ENCODE measurements at regions not wholly inside any gene's neighbourhood (a gene's known extent, or its start where the extent isn't known, plus 50 kb on each side); places are given as distances from the start of the nearest gene placed in this dataset.
"Not testable (repeated sequence)": the region's sequence is repeated elsewhere in the genome, so short reads cannot be mapped to it uniquely, and the experiment has no call there.

DNA sequence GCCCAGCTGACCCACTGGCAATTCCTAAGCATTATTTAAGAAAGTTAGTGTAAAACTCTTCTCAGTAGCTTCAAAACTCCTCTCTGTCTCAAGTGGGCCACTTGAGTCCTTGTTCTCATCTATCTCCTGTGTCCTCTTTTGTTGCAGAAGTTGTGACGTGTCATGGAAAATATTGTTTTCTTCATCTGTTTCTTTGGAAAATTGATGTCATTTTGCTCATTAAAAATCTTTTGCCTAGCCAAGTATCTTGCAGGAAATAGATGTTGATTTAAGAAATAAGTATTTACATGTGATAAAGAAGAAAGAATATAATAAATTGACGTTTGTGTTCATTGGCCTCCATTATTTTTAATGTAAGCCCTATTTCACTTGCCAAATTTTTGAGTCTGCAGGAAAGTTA lies 1158.4 kb upstream of the SEMA6A start:
- DNase-seq (ENCODE audit: low spot score), result no peak
- intact Hi-C loops (cut with DNase I), result no loop called here

DNA sequence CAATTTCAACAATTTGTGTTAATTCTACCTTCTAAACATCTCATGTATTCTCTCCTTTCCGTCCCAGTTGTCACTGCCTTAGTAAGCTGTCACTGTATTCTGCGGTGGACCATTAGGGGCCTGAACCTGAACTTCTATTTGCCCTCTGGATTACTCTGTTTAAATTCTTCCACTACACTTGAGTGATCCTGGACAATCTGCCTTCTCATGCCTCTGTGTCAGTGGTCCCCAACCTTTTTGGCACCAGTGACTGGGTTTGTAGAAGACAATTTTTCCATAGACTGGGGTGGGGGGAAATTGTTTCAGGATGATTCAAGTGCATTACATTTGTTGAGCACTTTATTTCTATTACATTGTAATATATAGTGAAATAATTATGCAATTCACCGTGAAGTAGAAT lies 1157.6 kb upstream of the SEMA6A start:
- intact Hi-C loops (cut with DNase I), result no loop called here
- DNase-seq (ENCODE audit: low spot score), result no peak

DNA sequence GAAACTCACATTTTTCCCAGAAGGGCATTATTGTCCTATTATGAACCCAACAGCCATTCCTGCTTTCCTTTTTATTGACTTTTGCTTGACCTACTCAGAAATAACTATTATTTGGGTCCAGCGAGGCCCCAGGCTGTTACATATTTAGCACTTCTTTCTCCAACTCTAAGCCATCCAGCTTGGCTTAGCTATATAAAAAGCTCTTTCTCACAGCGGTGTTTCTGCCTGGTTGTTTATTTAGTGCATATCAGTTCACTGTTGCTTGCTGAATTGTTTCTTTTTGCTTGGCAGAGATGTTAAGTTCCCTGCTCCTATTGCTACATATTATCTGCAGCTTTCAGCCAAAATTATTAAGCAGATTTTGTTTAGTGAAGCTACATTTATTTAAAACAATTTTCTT lies 1156.8 kb upstream of the SEMA6A start:
- intact Hi-C loops (cut with DNase I), result no loop called here
- no peak for DNase-seq (ENCODE audit: low spot score)

DNA sequence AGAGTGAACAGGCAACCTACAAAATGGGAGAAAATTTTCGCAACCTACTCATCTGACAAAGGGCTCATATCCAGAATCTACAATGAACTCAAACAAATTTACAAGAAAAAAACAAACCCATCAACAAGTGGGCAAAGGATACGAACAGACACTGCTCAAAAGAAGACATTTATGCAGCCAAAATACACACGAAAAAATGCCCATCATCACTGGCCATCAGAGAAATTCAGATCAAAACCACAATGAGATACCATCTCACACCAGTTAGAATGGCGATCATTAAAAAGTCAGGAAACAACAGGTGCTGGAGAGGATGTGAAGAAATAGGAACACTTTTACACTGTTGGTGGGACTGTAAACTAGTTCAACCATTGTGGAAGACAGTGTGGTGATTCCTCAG lies 1146.2 kb upstream of the SEMA6A start:
- DNase-seq (ENCODE audit: low spot score); intact Hi-C loops (cut with DNase I): not testable (repeated sequence)

DNA sequence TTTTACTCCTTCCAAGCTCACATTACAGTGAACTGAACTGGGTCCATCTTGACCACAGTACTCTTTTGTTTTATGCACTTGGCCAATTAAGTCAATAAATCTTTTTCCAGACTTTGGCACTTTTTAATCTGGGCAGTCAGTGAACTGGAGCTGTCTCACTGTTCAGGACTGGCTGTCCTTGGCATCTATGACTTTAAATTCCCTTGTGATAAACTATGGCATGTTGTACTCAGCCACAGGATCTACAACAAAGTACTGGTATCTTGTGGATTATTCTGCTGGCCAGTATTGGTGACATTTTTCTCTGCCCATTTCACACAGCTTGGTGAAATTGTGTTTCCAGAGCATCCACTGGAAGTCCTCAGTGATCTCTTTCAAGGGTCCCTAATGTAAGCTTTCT lies 1144.8 kb upstream of the SEMA6A start:
- intact Hi-C loops (cut with DNase I), result no loop called here

DNA sequence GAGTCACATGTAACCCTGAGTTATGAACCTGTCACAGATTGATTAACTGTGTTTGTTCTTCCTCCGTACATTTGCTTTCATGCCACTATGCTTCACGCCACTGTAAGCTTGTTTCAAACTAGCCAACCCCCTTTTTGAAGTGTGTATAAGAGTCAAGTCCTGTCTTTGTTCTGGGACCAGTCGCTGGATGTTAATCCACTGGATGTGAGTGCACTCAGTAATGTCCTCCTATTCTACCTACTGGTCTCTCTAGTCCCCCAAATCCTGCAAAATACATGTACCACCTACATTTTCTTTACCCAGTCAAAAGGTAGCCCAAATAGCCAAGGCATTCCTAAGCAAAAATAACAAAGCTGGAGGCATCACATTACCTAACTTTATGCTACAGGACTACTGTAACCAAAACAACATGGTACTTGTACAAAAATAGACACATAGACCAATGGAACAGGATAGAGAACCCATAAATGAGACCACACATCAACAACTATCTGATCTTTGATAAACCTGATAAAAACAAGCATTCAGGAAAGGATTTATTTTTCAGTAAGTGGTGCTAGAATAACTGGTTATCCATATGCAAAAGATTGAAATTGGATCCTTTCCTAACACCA lies 1139.1 kb upstream of the SEMA6A start:
- intact Hi-C loops (cut with DNase I), result no loop called here
- no peak for DNase-seq (ENCODE audit: low spot score)

More for the DNA sequence above, 1144.8 kb upstream of the SEMA6A start:
- DNase-seq (ENCODE audit: low spot score), result no peak

DNA sequence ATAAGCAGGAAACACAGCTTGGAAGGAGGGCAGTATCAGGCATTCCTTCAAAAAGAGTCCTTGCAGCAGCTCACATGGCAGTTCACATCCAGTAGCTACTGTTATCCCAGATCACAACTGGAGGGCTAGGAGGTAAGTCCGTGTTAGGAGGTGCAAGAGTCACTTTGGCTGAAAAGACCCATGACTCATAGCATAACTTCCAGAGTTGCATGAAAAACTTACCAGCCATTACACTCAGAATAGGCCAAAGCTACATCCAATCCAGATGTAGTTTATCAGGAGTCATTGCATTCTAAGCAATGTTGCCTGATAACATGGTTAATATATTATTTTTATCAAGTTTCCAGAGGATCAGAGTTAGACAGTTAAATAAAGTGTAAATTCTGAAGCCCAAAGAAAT lies 1126.4 kb upstream of the SEMA6A start:
- intact Hi-C loops (cut with DNase I), result no loop called here

DNA sequence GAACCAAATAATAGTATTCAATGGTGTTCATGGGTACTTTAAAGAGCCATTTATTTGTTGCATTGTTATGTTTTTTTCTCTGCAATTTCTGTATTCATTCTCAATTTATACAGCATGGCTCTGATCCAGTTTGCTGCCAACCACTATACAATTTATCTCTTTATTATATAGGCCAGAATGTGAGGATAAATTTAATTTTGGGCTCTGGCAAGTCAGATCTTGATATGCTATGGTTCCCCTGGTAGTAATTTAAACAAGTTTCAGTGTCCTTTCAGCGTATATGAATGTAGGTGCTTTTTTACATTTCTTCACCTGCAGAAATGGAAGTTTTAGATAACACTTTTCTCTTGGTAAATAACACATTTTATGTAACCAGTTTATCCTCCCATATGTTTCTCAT lies 1118.0 kb upstream of the SEMA6A start:
- intact Hi-C loops (cut with DNase I), result no loop called here
- no peak for DNase-seq (ENCODE audit: low spot score)

More for the DNA sequence above, 1126.4 kb upstream of the SEMA6A start:
- no peak for DNase-seq (ENCODE audit: low spot score)

DNA sequence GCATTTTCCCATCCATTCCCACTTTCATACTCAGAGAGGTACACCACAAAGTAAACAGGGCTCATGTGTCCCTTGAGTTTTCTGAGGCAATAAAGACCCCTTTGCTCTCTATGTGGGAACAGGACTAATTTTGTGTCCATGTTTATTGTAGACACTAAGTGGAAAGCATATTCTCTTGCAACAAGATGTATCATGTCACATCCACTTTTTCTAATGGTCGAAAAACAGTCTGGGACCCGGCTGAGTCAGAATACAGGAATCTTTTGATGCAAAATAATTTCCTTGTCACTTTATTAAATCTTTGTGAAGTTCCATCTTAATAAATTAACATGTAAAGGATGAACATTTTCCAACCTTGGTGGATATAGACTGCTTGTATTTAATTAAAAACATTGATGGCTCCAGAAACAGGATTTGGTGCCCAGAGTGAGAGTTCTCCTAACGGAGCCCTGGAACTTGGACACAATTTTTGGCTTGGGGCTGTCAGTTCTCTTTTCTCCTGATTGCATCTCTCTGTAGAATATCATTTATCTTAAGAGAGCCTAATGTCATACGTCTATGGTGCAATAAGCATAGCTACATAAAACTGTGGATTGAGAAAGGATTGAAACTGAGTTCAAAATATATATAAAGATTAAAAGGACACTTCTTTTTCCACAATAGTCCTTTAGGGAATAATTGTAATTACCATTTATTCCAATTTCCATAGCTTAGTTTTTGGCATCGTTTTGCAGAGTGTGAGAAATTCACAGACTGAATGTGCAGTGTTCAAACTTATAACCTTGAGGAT lies 1116.7 kb upstream of the SEMA6A start:
- intact Hi-C loops (cut with DNase I), result no loop called here
- no peak for DNase-seq (ENCODE audit: low spot score)

DNA sequence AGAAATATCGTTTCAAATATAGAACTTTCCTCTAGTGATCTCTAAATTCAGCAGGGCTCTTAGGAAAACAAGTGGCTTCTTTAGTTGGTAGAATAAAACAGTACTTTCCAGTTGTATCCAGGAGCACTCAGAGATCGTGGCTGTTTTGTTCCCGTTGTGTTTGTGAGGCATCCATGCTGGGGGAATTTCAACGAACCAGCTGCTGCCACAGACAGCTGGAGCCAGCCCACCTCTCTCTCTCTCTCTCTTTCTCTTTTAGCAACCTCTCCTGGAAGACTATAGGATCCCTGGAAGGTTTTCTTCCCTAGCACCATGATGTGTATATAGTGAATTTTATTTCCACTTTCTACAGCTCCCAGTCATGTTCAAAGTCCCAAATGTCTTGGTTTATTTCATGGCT lies 1116.0 kb upstream of the SEMA6A start:
- intact Hi-C loops (cut with DNase I), result no loop called here
- no peak for DNase-seq (ENCODE audit: low spot score)

DNA sequence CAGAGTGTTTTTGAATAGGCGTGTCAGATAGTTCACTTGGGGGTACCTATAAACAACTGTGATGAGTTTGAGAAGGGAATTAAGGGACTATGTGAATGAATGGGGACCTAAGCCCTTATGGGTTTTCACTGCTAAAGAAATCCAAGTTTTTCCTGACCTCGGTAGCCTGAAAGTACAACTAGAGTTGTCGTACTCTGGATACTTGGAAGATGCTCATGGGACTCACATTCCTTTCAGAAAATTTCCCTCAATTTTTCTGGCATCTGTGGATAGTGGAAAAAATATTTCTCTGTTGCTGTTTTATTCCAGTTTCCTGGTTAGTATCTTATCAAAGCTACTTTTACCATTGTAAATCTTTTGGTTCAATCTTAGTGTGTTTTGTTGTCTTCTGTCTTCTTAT lies 1112.3 kb upstream of the SEMA6A start:
- intact Hi-C loops (cut with DNase I), result no loop called here
- DNase-seq (ENCODE audit: low spot score), result no peak

DNA sequence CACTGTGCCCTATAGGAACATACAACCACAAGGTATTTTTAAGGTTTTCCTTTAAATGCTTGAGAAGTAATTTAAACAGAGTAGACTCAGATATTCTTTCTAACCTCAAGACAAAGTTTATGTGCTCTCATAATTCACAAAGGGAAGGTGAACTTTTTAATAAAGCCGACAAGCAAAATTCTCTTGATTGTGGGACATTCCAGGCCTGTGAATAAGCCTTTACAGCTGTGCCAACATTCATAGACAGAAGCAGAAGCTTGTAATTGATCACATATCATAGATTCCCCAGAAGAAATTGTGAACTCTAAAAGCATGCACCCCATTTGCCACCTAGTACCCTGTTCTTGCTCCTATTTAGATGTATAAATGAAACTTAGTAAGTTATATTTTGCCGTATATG lies 1107.8 kb upstream of the SEMA6A start:
- no peak for DNase-seq (ENCODE audit: low spot score)
- intact Hi-C loops (cut with DNase I), result no loop called here

DNA sequence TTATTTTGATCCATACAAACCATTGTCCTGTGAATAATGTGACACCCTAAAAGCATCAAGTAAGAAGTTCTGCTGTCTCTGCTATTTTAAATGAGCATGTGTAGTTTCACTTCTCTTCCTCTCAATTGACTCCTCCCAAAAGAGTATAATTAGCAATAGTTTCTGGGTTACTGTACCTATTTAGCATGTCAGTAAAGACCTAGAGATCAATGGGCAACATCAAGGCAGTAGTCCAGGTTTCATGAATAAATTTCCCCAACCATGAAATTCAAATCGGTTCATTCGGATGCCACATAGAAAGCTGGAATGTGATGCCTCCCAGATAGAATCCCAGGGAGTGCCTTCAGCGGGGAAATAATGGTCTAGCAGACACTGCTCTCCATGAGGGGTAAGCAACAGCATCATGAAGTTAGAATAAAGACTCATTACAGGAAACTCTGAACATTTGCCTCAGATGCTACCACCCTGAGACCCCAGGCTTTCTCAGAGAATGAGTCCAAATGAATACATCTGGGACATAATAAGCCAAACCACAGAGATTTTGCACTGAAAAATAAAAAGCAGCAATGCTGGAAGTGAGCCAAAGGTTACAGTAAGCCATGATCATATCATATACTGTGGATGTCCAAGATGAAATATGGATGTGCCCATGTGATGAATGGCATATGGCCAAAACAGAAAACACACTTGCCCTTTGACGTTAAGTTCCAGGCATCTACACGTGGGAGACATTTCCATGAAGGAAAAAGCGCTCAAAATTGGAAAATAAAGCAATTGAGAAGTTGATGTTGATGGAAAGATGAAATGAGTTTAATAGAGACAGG lies 1107.0 kb upstream of the SEMA6A start:
- DNase-seq (ENCODE audit: low spot score), result no peak
- intact Hi-C loops (cut with DNase I), result no loop called here

DNA sequence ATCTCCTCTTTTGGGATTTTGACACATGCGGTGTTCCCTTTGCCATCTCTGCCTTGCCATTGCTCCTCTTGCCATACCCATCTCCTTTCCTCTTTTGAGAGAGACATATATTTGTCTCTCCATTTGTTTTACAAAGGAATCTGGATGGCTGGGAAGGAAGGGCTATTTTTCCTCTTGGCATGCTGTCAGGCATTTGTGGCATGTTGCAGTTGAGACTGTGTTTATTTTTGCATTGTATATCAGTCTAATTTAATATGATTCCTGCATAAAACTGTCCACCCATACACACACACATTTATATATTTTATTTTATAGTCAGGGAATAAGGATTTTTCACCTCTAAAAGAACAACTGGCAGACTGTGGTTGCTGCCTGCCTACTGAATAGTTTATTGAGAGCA lies 1105.8 kb upstream of the SEMA6A start:
- intact Hi-C loops (cut with DNase I), result no loop called here
- no peak for DNase-seq (ENCODE audit: low spot score)

DNA sequence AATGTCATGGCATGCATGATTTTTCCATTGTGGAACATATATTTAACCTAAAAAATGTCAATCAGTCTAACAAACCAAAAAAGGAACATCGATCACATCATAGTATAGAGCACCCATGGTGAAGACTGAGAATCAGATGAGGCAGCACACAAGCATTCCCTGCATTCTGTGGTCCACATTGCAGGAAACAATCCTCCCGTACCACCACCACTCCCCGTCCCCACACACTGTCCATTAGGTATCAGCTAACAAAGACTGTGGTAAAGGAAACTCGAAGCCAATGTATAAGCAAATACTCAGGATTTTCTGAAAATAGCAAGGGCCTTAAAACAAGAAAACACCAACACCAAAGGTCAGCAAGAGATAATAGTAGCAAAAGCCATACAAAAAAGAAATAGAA lies 1104.4 kb upstream of the SEMA6A start:
- DNase-seq (ENCODE audit: low spot score), result no peak
- intact Hi-C loops (cut with DNase I), result no loop called here

DNA sequence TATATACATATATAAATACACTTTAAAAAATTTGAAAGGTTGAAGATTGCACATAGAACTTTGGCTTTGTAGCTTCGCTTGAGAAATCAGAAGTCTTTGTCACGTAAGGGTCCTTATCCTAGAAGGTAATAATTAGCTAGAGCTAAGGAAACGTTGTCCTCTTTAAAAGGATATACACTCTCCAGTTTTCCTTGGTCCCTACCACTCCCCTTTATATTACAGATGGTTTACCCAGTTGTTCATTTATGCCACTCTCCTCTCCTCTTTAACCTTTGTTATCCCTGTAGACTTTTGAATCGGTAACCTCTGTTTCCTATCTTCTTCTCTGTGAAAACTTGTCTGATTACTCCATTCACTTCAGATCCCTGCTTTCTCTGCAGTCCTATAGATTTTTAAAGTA lies 1101.0 kb upstream of the SEMA6A start:
- DNase-seq (ENCODE audit: low spot score), result no peak
- intact Hi-C loops (cut with DNase I), result no loop called here

DNA sequence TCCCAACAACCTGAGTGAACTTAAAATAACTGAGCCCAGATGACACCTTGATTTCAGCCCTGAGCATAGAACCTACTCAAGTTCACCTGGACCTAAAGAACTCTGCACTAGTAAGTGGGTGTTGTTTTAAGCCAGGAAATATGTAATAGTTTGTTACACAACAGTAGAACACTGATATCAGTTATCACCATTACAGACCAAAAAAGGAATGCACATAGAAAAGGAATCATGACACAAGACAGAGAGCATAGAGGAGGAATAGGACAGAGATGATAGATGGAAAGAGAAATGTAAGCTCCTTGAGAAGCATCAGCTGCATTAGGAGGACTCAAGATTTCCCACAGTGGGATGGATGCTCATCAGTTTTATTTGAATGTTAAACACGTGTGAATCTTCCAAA lies 1096.9 kb upstream of the SEMA6A start:
- DNase-seq (ENCODE audit: low spot score), result no peak
- intact Hi-C loops (cut with DNase I), result no loop called here

DNA sequence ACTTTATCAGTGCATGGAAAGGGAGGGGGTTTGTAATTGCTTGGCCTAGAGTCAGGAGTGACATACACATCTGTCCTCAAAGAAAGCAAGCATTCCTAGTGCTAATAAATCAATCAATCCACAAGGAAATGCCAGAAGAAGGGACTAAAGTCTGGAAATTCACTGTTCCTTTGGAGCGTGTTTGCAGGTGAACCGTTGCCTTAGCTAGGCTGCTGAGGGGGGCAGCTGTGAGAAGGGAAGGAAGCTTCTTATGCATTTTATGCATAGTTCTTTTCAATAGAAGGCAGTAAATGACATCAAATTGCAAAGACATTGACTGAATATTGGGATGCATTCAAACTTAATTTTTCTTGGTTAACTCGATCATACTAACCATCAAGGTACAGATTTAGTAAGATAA lies 1092.5 kb upstream of the SEMA6A start:
- DNase-seq (ENCODE audit: low spot score), result no peak
- intact Hi-C loops (cut with DNase I), result no loop called here

DNA sequence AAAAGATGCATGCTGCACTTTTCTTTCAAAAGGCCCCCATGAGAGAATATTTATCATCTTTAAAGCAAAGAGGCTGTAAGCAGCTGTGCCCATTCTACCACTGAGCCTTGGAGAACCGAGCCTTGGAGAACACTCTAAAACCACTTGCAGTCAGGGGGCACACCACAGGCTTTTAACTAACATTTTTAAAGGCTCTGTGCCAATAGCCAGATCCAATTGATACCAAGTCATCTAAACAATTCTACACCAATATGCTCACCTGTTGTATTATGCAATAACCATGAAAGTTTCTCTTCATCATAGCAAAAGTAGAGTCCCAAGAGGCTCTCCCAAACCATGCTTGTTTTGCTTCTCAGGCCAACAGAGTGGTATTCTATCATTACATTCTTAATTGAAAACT lies 1090.5 kb upstream of the SEMA6A start:
- DNase-seq (ENCODE audit: low spot score), result no peak
- intact Hi-C loops (cut with DNase I), result no loop called here

DNA sequence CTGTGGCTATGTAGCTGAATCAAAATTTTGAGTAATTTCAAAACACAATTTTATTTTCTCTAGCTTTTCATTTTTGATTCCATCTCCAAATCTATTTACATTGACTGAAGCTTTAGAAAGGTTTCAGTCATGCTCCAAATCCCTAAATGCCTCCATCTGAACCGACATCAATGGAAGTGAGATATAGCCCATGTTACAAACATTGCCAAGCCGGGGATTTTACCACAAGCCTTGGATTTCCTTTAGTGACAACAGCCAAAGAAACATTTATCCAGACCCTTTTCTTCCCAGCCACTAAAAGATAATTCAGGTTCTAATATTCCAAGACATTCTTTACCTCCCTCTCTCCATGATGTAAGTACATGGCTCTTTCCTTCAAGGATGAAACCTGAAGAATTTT lies 1087.7 kb upstream of the SEMA6A start:
- intact Hi-C loops (cut with DNase I), result no loop called here
- no peak for DNase-seq (ENCODE audit: low spot score)

DNA sequence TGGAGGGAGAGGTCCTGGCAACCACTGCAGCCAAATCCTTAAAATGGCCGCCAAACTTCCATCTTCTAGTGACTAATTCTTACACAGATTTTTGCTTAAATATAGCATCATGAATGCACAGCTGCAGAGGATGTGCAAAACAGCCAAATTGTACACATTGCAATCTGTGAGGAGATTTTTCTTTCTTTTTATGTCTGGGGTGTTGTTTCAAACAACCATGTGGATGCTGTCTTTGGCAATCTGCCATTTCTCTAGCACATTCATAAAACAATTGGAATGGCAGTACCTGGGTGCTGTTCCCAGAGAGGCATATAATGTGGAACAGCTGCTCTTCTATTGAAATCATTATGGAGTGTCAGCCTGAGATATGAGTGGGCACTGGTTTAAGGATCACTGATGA lies 1082.9 kb upstream of the SEMA6A start:
- intact Hi-C loops (cut with DNase I), result no loop called here
- no peak for DNase-seq (ENCODE audit: low spot score)

Measured in cardiac septum (tissue), 1 donor.